ENCODE measurements at regions not wholly inside any gene's neighbourhood (a gene's known extent, or its start where the extent isn't known, plus 50 kb on each side); places are given as distances from the start of the nearest gene placed in this dataset.

DNA sequence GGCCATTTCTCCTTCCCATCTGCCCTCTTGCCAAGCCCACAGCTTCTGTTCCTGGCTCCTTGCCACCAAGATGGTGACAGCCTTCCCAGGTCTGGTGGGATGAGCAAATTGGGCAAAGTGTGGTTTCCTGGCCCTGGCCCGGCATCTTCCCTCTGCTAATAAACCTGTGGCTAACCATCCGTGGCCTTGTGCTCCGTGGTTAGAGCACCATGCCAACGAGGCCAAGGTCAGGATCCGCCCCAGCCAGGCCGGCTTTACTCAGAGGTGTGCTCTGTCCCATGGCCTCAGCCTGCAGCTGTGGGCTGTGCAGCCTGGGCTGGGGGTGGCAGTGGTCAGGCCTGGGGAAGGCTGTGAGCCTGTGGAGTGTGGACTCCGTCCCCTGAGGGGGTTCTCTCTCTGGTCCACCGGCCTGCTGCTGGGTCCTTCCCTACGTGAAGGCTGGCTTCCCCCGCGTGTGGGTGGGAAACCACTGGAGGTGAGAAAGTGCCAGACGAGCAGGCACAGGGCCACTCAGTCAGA is 117.4 kb downstream of the VEGFA start (continued):
- TF ChIP-seq, protein P1, sequence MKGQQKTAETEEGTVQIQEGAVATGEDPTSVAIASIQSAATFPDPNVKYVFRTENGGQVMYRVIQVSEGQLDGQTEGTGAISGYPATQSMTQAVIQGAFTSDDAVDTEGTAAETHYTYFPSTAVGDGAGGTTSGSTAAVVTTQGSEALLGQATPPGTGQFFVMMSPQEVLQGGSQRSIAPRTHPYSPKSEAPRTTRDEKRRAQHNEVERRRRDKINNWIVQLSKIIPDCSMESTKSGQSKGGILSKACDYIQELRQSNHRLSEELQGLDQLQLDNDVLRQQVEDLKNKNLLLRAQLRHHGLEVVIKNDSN (CRISPR knock-in tag; IDR thresholded peaks at IDR 0.05) = peak; percentile 52
- TF ChIP-seq SRF (CRISPR knock-in tag; IDR thresholded peaks at IDR 0.05) (peak in 1 of 2 experiments; percentile 36; a peak in 1 of 4 replicates), ZNF12 (CRISPR knock-in tag; IDR thresholded peaks at IDR 0.05) (0 out of 2 replicates have a peak, but pooled peaks have one; percentile 18), FOXA3 (CRISPR knock-in tag; conservative IDR thresholded peaks at IDR 0.05 in 1 of 2, IDR thresholded peaks at IDR 0.05 in 1 of 2) (peak in 1 of 2 experiments; percentile 72; a peak in 1 of 4 replicates), MAX (CRISPR knock-in tag; IDR thresholded peaks at IDR 0.05) (peak; percentile 18; the same call in 1 of the 2 replicates), E2F3 (CRISPR knock-in tag; IDR thresholded peaks at IDR 0.05) (0 out of 2 replicates have a peak, but pooled peaks have one; percentile 47), RBFOX2 (IDR thresholded peaks at IDR 0.05; ENCODE audit: low read depth, low read length) (peak; percentile 45), ZNF263 (CRISPR knock-in tag; IDR thresholded peaks at IDR 0.05; ENCODE audit: borderline replicate concordance) (no peak), WHSC1 (IDR thresholded peaks at IDR 0.05; ENCODE audit: low read length) (peak; percentile 47), HINFP (tag; conservative IDR thresholded peaks at IDR 0.05; ENCODE audit: low read depth) (peak; percentile 81; the same call in 1 of the 2 replicates), TEAD1 (CRISPR knock-in tag; IDR thresholded peaks at IDR 0.05) (0 out of 4 replicates have a peak, but pooled peaks of 1 of the 2 experiments have one; percentile 55), ZNF174 (CRISPR knock-in tag; IDR thresholded peaks at IDR 0.05) (no peak), ZBTB17 (CRISPR knock-in tag; IDR thresholded peaks at IDR 0.05) (0 out of 2 replicates have a peak, but pooled peaks have one; percentile 25)
- TF ChIP-seq, protein P2, sequence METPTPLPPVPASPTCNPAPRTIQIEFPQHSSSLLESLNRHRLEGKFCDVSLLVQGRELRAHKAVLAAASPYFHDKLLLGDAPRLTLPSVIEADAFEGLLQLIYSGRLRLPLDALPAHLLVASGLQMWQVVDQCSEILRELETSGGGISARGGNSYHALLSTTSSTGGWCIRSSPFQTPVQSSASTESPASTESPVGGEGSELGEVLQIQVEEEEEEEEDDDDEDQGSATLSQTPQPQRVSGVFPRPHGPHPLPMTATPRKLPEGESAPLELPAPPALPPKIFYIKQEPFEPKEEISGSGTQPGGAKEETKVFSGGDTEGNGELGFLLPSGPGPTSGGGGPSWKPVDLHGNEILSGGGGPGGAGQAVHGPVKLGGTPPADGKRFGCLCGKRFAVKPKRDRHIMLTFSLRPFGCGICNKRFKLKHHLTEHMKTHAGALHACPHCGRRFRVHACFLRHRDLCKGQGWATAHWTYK (CRISPR knock-in tag; IDR thresholded peaks at IDR 0.05) = peak; percentile 95
- TF ChIP-seq, protein P3, sequence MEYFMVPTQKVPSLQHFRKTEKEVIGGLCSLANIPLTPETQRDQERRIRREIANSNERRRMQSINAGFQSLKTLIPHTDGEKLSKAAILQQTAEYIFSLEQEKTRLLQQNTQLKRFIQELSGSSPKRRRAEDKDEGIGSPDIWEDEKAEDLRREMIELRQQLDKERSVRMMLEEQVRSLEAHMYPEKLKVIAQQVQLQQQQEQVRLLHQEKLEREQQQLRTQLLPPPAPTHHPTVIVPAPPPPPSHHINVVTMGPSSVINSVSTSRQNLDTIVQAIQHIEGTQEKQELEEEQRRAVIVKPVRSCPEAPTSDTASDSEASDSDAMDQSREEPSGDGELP (CRISPR knock-in tag; IDR thresholded peaks at IDR 0.05; ENCODE audit: borderline replicate concordance) = 0 out of 2 replicates have a peak, but pooled peaks have one; percentile 14

Data from K562 (cell line).